GM12873 (cell line): ENCODE measurements at regions not wholly inside any gene's neighbourhood (a gene's known extent, or its start where the extent isn't known, plus 50 kb on each side); places are given as distances from the start of the nearest gene placed in this dataset.

Source experiments
- CTCF ChIP-seq: IDR thresholded peaks from 2 replicates; pipeline ENCODE4 v1.5.1; 2012; ENCODE audit warnings: low read depth, mild to moderate bottlenecking, moderate library complexity, low read length, control low read depth; ENCODE audit not compliant: insufficient read depth; ENCODE audit errors: missing control alignments

GRCh38 chr2:57859755-57860154 is 186.9 kb upstream of the VRK2 start:
- TF ChIP-seq CTCF = no peak

- no peak for TF ChIP-seq CTCF
These were observed 184.5 kb upstream of the VRK2 start for GRCh38 chr2:57862153-57862552.

GRCh38 chr2:57862727-57863126 is 183.9 kb upstream of the VRK2 start:
- TF ChIP-seq CTCF = no peak

- TF ChIP-seq CTCF = no peak
These were observed 181.7 kb upstream of the VRK2 start for GRCh38 chr2:57864926-57865325.

- TF ChIP-seq CTCF = no peak
These were observed 178.9 kb upstream of the VRK2 start for GRCh38 chr2:57867730-57868129.

GRCh38 chr2:57868619-57869139 is 177.9 kb upstream of the VRK2 start:
- TF ChIP-seq CTCF = no peak

GRCh38 chr2:57869758-57870344 is 176.8 kb upstream of the VRK2 start:
- TF ChIP-seq CTCF = no peak
